H1 (cell line): ENCODE measurements at regions not wholly inside any gene's neighbourhood (a gene's known extent, or its start where the extent isn't known, plus 50 kb on each side); places are given as distances from the start of the nearest gene placed in this dataset.

ENCODE experiments used
- ATF3 ChIP-seq: IDR thresholded peaks from 2 replicates; pipeline ENCODE4 v1.6.1; 2011; ENCODE audit warnings: low read depth, mild to moderate bottlenecking, low read length; ENCODE audit not compliant: insufficient read depth
- CTCF ChIP-seq, 3 experiments: IDR thresholded peaks; 1 replicate in 2 of 3; 2 replicates in 1 of 3; pipeline versions ENCODE4 v1.5.1 to v1.6.1; 2011; ENCODE audit warnings: low read length in 3 of 3, mild to moderate bottlenecking in 3 of 3, inconsistent platforms in 2 of 3, low read depth in 1 of 3, moderate library complexity in 1 of 3; ENCODE audit not compliant: insufficient read depth in 1 of 3; ENCODE audit errors: control extremely low read depth in 1 of 3
- EP300 ChIP-seq, 2 experiments: IDR thresholded peaks; 1 replicate in 1 of 2; 2 replicates in 1 of 2; pipeline ENCODE4 v1.6.1; 2011 to 2012; ENCODE audit warnings: low read depth in 2 of 2, low read length in 2 of 2, mild to moderate bottlenecking in 2 of 2, borderline replicate concordance in 1 of 2, inconsistent platforms in 1 of 2, moderate library complexity in 1 of 2
- EZH2 ChIP-seq: fragments of 200-600 bp; sonication (generic); IDR thresholded peaks from 2 replicates; pipeline ENCODE4 v1.7.1; 2012; ENCODE audit warnings: low read depth, mild to moderate bottlenecking, moderate library complexity, low read length, inconsistent platforms; ENCODE audit not compliant: severe bottlenecking
- PHF8 ChIP-seq: fragments of 200-600 bp; sonication (generic); conservative IDR thresholded peaks from 2 replicates; pipeline ENCODE4 v1.7.1; 2012; ENCODE audit warnings: low read depth, mild to moderate bottlenecking, inconsistent platforms, low read length, moderate library complexity
- POLR2A ChIP-seq, 2 experiments: IDR thresholded peaks; 1 replicate in 1 of 2; 2 replicates in 1 of 2; pipeline ENCODE4 v1.6.1; 2011; ENCODE audit warnings: low read depth in 2 of 2, low read length in 2 of 2, mild to moderate bottlenecking in 2 of 2; ENCODE audit errors: control extremely low read depth in 1 of 2
- POLR2AphosphoS5 ChIP-seq: IDR thresholded peaks from 2 replicates; pipeline ENCODE4 v1.6.1; 2011; ENCODE audit warnings: low read depth, low read length
- RAD21 ChIP-seq, 2 experiments: IDR thresholded peaks in 1 of 2; conservative IDR thresholded peaks in 1 of 2; 2 replicates each; pipeline ENCODE4 v1.6.1; 2011; ENCODE audit warnings: low read depth in 2 of 2, low read length in 2 of 2, improper control_type of control experiment in 1 of 2, inconsistent platforms in 1 of 2, mild to moderate bottlenecking in 1 of 2, moderate library complexity in 1 of 2
- SIN3A ChIP-seq, 2 experiments: IDR thresholded peaks in 1 of 2; conservative IDR thresholded peaks in 1 of 2; 2 replicates each; pipeline ENCODE4 v1.6.1; 2011 to 2012; ENCODE audit warnings: low read length in 2 of 2, improper control_type of control experiment in 1 of 2, low read depth in 1 of 2, mild to moderate bottlenecking in 1 of 2
- SP2 ChIP-seq: IDR thresholded peaks from 2 replicates; pipeline ENCODE4 v1.6.1; 2012; ENCODE audit warnings: mild to moderate bottlenecking, low read length, inconsistent platforms
- TAF1 ChIP-seq: IDR thresholded peaks from 2 replicates; pipeline ENCODE4 v1.6.1; 2011; ENCODE audit warnings: mild to moderate bottlenecking, low read depth, low read length

GRCh38 chr12:37546206-37546605 is 770.4 kb upstream of the ALG10B start:
- TF ChIP-seq RAD21 (IDR thresholded peaks at IDR 0.05 in 1 of 2, conservative IDR thresholded peaks at IDR 0.05 in 1 of 2; ENCODE audit: low read depth in 2 of 2, low read length in 2 of 2) = no peak
- no peak for TF ChIP-seq EZH2
- TF ChIP-seq CTCF (IDR thresholded peaks at IDR 0.05; ENCODE audit: control extremely low read depth in 1 of 3, insufficient read depth in 1 of 3, low read depth in 1 of 3, low read length in 3 of 3) = no peak
- TF ChIP-seq POLR2AphosphoS5 = no peak
- TF ChIP-seq SIN3A (conservative IDR thresholded peaks at IDR 0.05 in 1 of 2, IDR thresholded peaks at IDR 0.05 in 1 of 2; ENCODE audit: low read depth in 1 of 2, low read length in 2 of 2) = no peak
- TF ChIP-seq EP300 (IDR thresholded peaks at IDR 0.05; ENCODE audit: borderline replicate concordance in 1 of 2, low read depth in 2 of 2, low read length in 2 of 2) = no peak
- no peak for TF ChIP-seq ATF3
- TF ChIP-seq POLR2A (IDR thresholded peaks at IDR 0.05; ENCODE audit: control extremely low read depth in 1 of 2, low read depth in 2 of 2, low read length in 2 of 2) = no peak
- no peak for TF ChIP-seq TAF1
- TF ChIP-seq SP2 = no peak
- no peak for TF ChIP-seq PHF8
